ENCODE measurements at regions not wholly inside any gene's neighbourhood (a gene's known extent, or its start where the extent isn't known, plus 50 kb on each side); places are given as distances from the start of the nearest gene placed in this dataset.

- TF ChIP-seq CTCF (IDR thresholded peaks at IDR 0.05) (no peak), ZNF423 (CRISPR knock-in tag; IDR thresholded peaks at IDR 0.05) (no peak), ZNF532 (CRISPR knock-in tag; IDR thresholded peaks at IDR 0.05; ENCODE audit: borderline replicate concordance) (no peak), MAX (CRISPR knock-in tag; IDR thresholded peaks at IDR 0.05) (no peak), JUN (CRISPR knock-in tag; IDR thresholded peaks at IDR 0.05) (no peak), CREB1 (CRISPR knock-in tag; IDR thresholded peaks at IDR 0.05) (no peak), ATF2 (CRISPR knock-in tag; IDR thresholded peaks at IDR 0.05; ENCODE audit: borderline replicate concordance, low read depth) (no peak), EMX1 (CRISPR knock-in tag; IDR thresholded peaks at IDR 0.05) (no peak), TP53 (CRISPR knock-in tag; IDR thresholded peaks at IDR 0.05) (no peak), SP1 (CRISPR knock-in tag; conservative IDR thresholded peaks at IDR 0.05) (no peak), NR3C1 (CRISPR knock-in tag; conservative IDR thresholded peaks at IDR 0.05; ENCODE audit: low read depth) (no peak)
- TF ChIP-seq, protein P1, sequence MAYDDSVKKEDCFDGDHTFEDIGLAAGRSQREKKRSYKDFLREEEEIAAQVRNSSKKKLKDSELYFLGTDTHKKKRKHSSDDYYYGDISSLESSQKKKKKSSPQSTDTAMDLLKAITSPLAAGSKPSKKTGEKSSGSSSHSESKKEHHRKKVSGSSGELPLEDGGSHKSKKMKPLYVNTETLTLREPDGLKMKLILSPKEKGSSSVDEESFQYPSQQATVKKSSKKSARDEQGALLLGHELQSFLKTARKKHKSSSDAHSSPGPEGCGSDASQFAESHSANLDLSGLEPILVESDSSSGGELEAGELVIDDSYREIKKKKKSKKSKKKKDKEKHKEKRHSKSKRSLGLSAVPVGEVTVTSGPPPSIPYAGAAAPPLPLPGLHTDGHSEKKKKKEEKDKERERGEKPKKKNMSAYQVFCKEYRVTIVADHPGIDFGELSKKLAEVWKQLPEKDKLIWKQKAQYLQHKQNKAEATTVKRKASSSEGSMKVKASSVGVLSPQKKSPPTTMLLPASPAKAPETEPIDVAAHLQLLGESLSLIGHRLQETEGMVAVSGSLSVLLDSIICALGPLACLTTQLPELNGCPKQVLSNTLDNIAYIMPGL (CRISPR knock-in tag; IDR thresholded peaks at IDR 0.05) = no peak
Observed at GRCh38 chr2:14321357-14321756, 311.2 kb upstream of the LRATD1 start.

All from WTC11 (cell line).